Kidney (tissue), 13 donors: ENCODE measurements at regions not wholly inside any gene's neighbourhood (a gene's known extent, or its start where the extent isn't known, plus 50 kb on each side); places are given as distances from the start of the nearest gene placed in this dataset.
"Not testable (repeated sequence)": the region's sequence is repeated elsewhere in the genome, so short reads cannot be mapped to it uniquely, and the experiment has no call there.

Source experiments
- DNase-seq, 5 donors: peaks; one replicate each; pipeline ENCODE4 v3.0.0-alpha.2; 2013 to 2020
- FAIRE-seq: peaks from 2 replicates; lab custom pipeline; 2012; peaks lifted over from hg19 to GRCh38; lab: Jason Lieb, UNC
- H3K27ac ChIP-seq, 2 donors: one replicate each; pipeline ENCODE4 v1.7.0; 2013; ENCODE audit warnings: low read depth in 2 of 2, low read length in 2 of 2, inconsistent platforms in 1 of 2
- H3K27me3 ChIP-seq: one replicate; pipeline ENCODE4 v1.7.1; 2013; ENCODE audit warnings: low read length, inconsistent platforms; ENCODE audit not compliant: control insufficient read depth, insufficient read depth
- H3K36me3 ChIP-seq, 3 donors: one replicate each; pipeline versions ENCODE4 v1.7.0 to v1.7.1; 2013; ENCODE audit warnings: low read length in 3 of 3, control low read depth in 1 of 3, inconsistent platforms in 1 of 3; ENCODE audit not compliant: insufficient read depth in 3 of 3, control insufficient read depth in 2 of 3
- H3K4me1 ChIP-seq, 3 donors: one replicate each; pipeline versions ENCODE4 v1.7.0 to v1.7.1; 2013; ENCODE audit warnings: low read length in 3 of 3, inconsistent platforms in 1 of 3, low read depth in 1 of 3; ENCODE audit not compliant: control insufficient read depth in 2 of 3, insufficient read depth in 2 of 3
- H3K4me3 ChIP-seq, 3 donors: one replicate each; pipeline versions ENCODE4 v1.7.0 to v1.8.1; 2013; ENCODE audit warnings: low read length in 3 of 3, control low read depth in 1 of 3, inconsistent platforms in 1 of 3
- H3K9ac ChIP-seq, 3 donors: one replicate each; pipeline versions ENCODE4 v1.7.0 to v1.7.1; 2013; ENCODE audit warnings: low read length in 3 of 3, control low read depth in 1 of 3, inconsistent platforms in 1 of 3
- H3K9me3 ChIP-seq, 3 donors: one replicate each; pipeline versions ENCODE4 v1.7.0 to v1.7.1; 2013; ENCODE audit warnings: low read length in 3 of 3, control low read depth in 1 of 3, inconsistent platforms in 1 of 3; ENCODE audit not compliant: control insufficient read depth in 2 of 3, insufficient read depth in 1 of 3
- intact Hi-C: fragments of 100-400 bp; cut with DNase I; formaldehyde crosslinking; loops from one replicate; pipeline ENCODE4 v1.11.1; 2022
- TF ChIP-seq, protein P1 (sequence below): IDR thresholded peaks from 3 replicates; pipeline ENCODE4 v1.5.1; 2012; ENCODE audit warnings: mild to moderate bottlenecking, moderate library complexity, borderline replicate concordance; ENCODE audit not compliant: insufficient read depth; ENCODE audit errors: extremely low read depth
- donor health status: control.
- donor health status: control.
- donor health status: control.
- donor health status: control.
- donor health status: control.
- donor health status: DM: yes; HTN: yes; CAD: no.
- donor health status: Normal renal cell carcinoma (clear cell type).

DNA sequence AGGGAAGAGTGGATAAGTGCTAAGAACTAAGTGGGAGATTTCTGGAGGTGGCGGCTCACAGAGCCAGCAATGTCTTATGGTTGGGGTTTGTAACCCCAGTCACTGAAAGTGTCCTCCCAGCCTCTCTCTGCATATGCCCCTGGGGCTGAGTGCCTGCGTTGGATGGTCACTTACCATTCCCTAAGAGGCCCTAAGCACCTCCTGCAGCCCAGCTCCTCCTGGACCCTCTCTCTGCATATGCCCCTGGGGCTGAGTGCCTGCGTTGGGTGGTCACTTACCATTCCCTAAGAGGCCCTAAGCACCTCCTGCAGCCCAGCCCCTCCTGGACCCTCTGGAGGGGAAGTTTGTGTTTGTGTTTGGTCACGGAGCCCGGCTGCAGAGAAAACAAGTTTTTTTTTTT, 425.8 kb downstream of the TMEM121 start:
- FAIRE-seq (no peak), DNase-seq (no peak)
- H3K36me3 ChIP-seq: no peaks in the 10 kb centered on the region
- no peak overlapping the region for H3K9ac ChIP-seq
- H3K9me3 ChIP-seq: no peaks in the 10 kb centered on the region
- H3K27me3 ChIP-seq: no peaks in the 10 kb centered on the region
- intact Hi-C loops: no loop called here
- H3K4me3 ChIP-seq: no peak overlapping the region
- no peak overlapping the region for H3K27ac ChIP-seq
- TF ChIP-seq, protein P1, sequence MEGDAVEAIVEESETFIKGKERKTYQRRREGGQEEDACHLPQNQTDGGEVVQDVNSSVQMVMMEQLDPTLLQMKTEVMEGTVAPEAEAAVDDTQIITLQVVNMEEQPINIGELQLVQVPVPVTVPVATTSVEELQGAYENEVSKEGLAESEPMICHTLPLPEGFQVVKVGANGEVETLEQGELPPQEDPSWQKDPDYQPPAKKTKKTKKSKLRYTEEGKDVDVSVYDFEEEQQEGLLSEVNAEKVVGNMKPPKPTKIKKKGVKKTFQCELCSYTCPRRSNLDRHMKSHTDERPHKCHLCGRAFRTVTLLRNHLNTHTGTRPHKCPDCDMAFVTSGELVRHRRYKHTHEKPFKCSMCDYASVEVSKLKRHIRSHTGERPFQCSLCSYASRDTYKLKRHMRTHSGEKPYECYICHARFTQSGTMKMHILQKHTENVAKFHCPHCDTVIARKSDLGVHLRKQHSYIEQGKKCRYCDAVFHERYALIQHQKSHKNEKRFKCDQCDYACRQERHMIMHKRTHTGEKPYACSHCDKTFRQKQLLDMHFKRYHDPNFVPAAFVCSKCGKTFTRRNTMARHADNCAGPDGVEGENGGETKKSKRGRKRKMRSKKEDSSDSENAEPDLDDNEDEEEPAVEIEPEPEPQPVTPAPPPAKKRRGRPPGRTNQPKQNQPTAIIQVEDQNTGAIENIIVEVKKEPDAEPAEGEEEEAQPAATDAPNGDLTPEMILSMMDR: no peak
- no peaks in the 10 kb centered on the region for H3K4me1 ChIP-seq

DNA sequence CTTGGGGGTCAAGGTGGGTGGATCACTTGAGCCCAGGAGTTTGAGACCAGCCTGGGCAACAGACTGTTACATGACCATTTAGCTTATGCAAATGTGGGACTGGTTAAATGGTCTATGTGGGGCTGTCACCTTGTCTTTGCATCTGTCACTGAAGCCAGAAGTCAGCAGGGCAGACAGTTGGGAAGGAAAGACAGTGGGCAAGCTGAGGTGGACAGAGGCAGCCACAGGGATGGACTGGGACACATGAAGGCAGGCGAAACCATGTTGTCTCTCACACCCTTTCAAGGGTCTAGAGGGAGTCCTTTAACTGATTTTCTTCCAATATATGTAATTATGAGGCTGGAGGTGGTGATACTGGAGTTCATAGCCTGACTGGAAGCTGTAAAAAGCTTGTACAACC, 426.4 kb downstream of the TMEM121 start:
- no peak overlapping the region for H3K4me3 ChIP-seq
- no peaks in the 10 kb centered on the region for H3K27me3 ChIP-seq
- no peak overlapping the region for H3K9ac ChIP-seq
- TF ChIP-seq, protein P1: no peak
- no peaks in the 10 kb centered on the region for H3K36me3 ChIP-seq
- no peak overlapping the region for H3K27ac ChIP-seq
- no peaks in the 10 kb centered on the region for H3K9me3 ChIP-seq
- DNase-seq (no peak), FAIRE-seq (no peak)
- no peaks in the 10 kb centered on the region for H3K4me1 ChIP-seq
- intact Hi-C loops: no loop called here

- H3K9me3 ChIP-seq, H3K4me1 ChIP-seq, intact Hi-C loops, H3K27me3 ChIP-seq, H3K27ac ChIP-seq, DNase-seq, H3K4me3 ChIP-seq, H3K36me3 ChIP-seq, FAIRE-seq, H3K9ac ChIP-seq: not testable (repeated sequence)
Observed at GRCh38 chr14:105961625-105962024, 435.2 kb downstream of the TMEM121 start.

GRCh38 chr14:105962532-105962931, 436.1 kb downstream of the TMEM121 start:
- DNase-seq: no peak
- Histone ChIP-seq H3K4me1 (no peaks in the 10 kb centered on the region), H3K27me3 (no peaks in the 10 kb centered on the region), H3K9me3 (peaks cover 0 to 6% (median 2%) of the 10 kb centered on the region in 3 donors), H3K27ac (no peak overlapping the region), H3K9ac (no peak overlapping the region), H3K36me3 (no peaks in the 10 kb centered on the region), H3K4me3 (no peak overlapping the region)
- no peak for FAIRE-seq
- intact Hi-C loops: no loop called here
- TF ChIP-seq, protein P1: no peak
